GM20000 (cell line): ENCODE measurements at regions not wholly inside any gene's neighbourhood (a gene's known extent, or its start where the extent isn't known, plus 50 kb on each side); places are given as distances from the start of the nearest gene placed in this dataset.

ENCODE experiments used
- DNase-seq: peaks from one replicate; pipeline ENCODE4 v3.0.0; 2012; ENCODE audit warnings: low spot score
- CTCF ChIP-seq: IDR thresholded peaks from 2 replicates; pipeline ENCODE4 v1.5.1; 2012; ENCODE audit warnings: mild to moderate bottlenecking, control low read depth; ENCODE audit errors: extremely low read depth, missing control alignments

- no peak for TF ChIP-seq CTCF
- no peak for DNase-seq
These were observed 321.5 kb upstream of the TANK start for GRCh38 chr2:160838691-160839090.

GRCh38 chr2:160842286-160842685 is 317.9 kb upstream of the TANK start:
- no peak for DNase-seq
- no peak for TF ChIP-seq CTCF

- DNase-seq = no peak
- no peak for TF ChIP-seq CTCF
These were observed 301.1 kb upstream of the TANK start for GRCh38 chr2:160859096-160859495.

GRCh38 chr2:160862226-160862625 is 298.0 kb upstream of the TANK start:
- TF ChIP-seq CTCF = no peak
- no peak for DNase-seq

GRCh38 chr2:160868891-160869290 is 291.3 kb upstream of the TANK start:
- no peak for TF ChIP-seq CTCF
- DNase-seq = no peak

- TF ChIP-seq CTCF = no peak
- no peak for DNase-seq
These were observed 290.8 kb upstream of the TANK start for GRCh38 chr2:160869411-160869810.

GRCh38 chr2:160870729-160871465 is 289.3 kb upstream of the TANK start:
- no peak for TF ChIP-seq CTCF
- no peak for DNase-seq
